ENCODE measurements at regions not wholly inside any gene's neighbourhood (a gene's known extent, or its start where the extent isn't known, plus 50 kb on each side); places are given as distances from the start of the nearest gene placed in this dataset.

DNA sequence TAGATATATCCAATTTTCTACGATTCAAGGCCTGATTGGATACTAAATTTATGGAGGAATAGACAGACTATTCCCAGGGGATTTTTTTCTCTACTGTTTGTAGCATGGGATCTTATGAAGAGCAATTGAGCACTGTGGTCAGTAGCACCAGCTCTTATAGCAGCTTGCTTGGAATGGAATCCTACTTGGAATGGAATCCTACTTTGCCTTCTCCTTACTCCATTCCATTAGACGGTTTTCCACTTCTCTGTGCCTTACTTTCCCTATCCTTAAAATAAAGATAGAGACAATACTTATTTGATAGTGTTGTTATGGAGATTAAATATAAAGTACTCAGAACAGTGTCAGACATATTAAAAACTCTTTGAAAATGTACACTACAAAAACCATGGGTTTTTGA is 133.5 kb downstream of the BTC start:
- intact Hi-C loops (cut with DNase I): no loop called here
- DNase-seq: no peak
- TF ChIP-seq POLR2A (IDR thresholded peaks at IDR 0.05): no peak
- TF ChIP-seq CTCF (IDR thresholded peaks at IDR 0.05): no peak
- no peak overlapping the region for H3K4me3 ChIP-seq
- H3K27me3 ChIP-seq: no peaks in the 10 kb centered on the region
- H3K27ac ChIP-seq: peak overlapping the region in 3 of 4 donors; percentile 65 to 86 (median 67)
- WGBS, 2 donors: 76 to 78% methylated on average over 2 of the region's 2 CpGs
- no peaks in the 10 kb centered on the region for H3K9me3 ChIP-seq
- no peaks in the 10 kb centered on the region for H3K36me3 ChIP-seq
- H3K4me1 ChIP-seq: peaks cover 0 to 48% (median 13%) of the 10 kb centered on the region in 3 donors

- Histone ChIP-seq H3K4me1 (peaks cover 0 to 50% (median 13%) of the 10 kb centered on the region in 3 donors), H3K4me3 (no peak overlapping the region), H3K27ac (peak overlapping the region; percentile 51 to 86 (median 66)), H3K9me3 (no peaks in the 10 kb centered on the region), H3K27me3 (no peaks in the 10 kb centered on the region), H3K36me3 (no peaks in the 10 kb centered on the region)
- DNase-seq: no peak
- TF ChIP-seq POLR2A (IDR thresholded peaks at IDR 0.05) (no peak), CTCF (IDR thresholded peaks at IDR 0.05) (no peak)
- WGBS, 2 donors: 40 to 54% methylated on average over 2 of the region's 2 CpGs
- intact Hi-C loops (cut with DNase I): no loop called here
These were observed 132.7 kb downstream of the BTC start for GRCh38 chr4:74661427-74662201.

DNA sequence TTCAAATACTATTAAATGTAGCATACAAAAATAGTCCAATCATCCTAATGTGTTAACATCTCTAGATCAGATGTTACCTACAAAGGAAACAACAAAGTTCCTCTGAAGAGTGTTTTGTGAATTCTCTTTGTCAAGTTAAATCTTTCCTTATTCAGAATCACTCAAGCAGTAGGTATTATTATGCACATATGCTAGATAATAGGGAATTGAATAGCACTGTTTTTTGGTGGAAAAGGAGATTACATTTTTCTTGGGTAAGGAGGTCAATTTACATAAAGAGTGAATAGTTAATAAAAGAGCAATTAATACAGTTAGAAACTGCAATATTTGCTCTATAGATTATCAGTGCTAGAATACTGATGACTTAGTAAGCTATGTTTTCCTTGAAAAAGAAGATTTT is 130.7 kb downstream of the BTC start:
- intact Hi-C loops (cut with DNase I): no loop called here
- no peaks in the 10 kb centered on the region for H3K9me3 ChIP-seq
- peak overlapping the region in 2 of 4 donors; percentile 6 to 69 for H3K27ac ChIP-seq
- no peaks in the 10 kb centered on the region for H3K36me3 ChIP-seq
- no peak for DNase-seq
- H3K4me3 ChIP-seq: no peak overlapping the region
- peaks cover 0 to 50% (median 13%) of the 10 kb centered on the region in 3 donors for H3K4me1 ChIP-seq
- H3K27me3 ChIP-seq: no peaks in the 10 kb centered on the region
- no peak for TF ChIP-seq CTCF (IDR thresholded peaks at IDR 0.05)
- no peak for TF ChIP-seq POLR2A (IDR thresholded peaks at IDR 0.05)

GRCh38 chr4:74665346-74665745 is 129.0 kb downstream of the BTC start:
- H3K4me1 ChIP-seq: peaks cover 0 to 35% (median 6%) of the 10 kb centered on the region in 3 donors
- no peaks in the 10 kb centered on the region for H3K36me3 ChIP-seq
- peak overlapping the region in 3 of 4 donors; percentile 31 to 69 (median 37) for H3K27ac ChIP-seq
- H3K4me3 ChIP-seq: no peak overlapping the region
- intact Hi-C loops (cut with DNase I): no loop called here
- TF ChIP-seq CTCF (IDR thresholded peaks at IDR 0.05) (no peak), POLR2A (IDR thresholded peaks at IDR 0.05) (no peak)
- no peaks in the 10 kb centered on the region for H3K9me3 ChIP-seq
- no peak for DNase-seq
- 28 to 36% methylated on average over 4 of the region's 4 CpGs for WGBS, 2 donors
- no peaks in the 10 kb centered on the region for H3K27me3 ChIP-seq

DNA sequence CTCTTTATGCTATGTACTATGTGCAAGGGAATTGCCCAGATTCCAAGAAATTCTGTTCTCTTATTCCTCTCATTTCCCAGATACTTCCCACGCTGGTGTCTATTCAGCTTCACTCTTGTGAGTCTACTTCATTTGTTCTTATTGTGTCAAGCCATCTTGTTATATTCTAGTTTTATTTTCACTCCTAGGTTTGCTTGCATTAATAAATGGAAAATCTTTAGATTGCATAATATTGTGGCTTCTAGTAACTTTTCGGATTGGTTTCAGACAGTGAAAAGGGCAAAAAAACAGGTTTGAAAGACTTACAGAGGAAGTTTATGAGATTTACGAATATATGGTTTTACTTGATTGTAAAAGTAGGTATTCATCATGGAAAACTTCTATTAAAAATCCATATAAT is 128.4 kb downstream of the BTC start:
- Histone ChIP-seq H3K36me3 (no peaks in the 10 kb centered on the region), H3K27ac (peak overlapping the region in 3 of 4 donors; percentile 31 to 58 (median 37)), H3K4me1 (peaks cover 0 to 34% (median 4%) of the 10 kb centered on the region in 3 donors), H3K27me3 (no peaks in the 10 kb centered on the region), H3K4me3 (no peak overlapping the region), H3K9me3 (no peaks in the 10 kb centered on the region)
- DNase-seq: no peak
- TF ChIP-seq POLR2A (IDR thresholded peaks at IDR 0.05) (no peak), CTCF (IDR thresholded peaks at IDR 0.05) (no peak)
- 73 to 80% methylated on average over 3 of the region's 3 CpGs for WGBS, 2 donors
- intact Hi-C loops (cut with DNase I): no loop called here
